H9 (cell line): ENCODE measurements at regions not wholly inside any gene's neighbourhood (a gene's known extent, or its start where the extent isn't known, plus 50 kb on each side); places are given as distances from the start of the nearest gene placed in this dataset.

ENCODE experiments used
- DNase-seq: peaks from one replicate; pipeline ENCODE4 v3.0.0-alpha.2; 2017
- H2AFZ ChIP-seq: one replicate; pipeline ENCODE4 v1.6.1; 2013; ENCODE audit warnings: mild to moderate bottlenecking, low read length, control low read depth, moderate library complexity
- H2AK5ac ChIP-seq: 2 replicates; pipeline ENCODE4 v1.6.1; 2013; ENCODE audit warnings: low read length, control low read depth, mixed read lengths; ENCODE audit not compliant: insufficient read length
- H2BK120ac ChIP-seq: one replicate; pipeline ENCODE4 v1.6.1; 2013; ENCODE audit warnings: low read depth, mild to moderate bottlenecking, low read length, control low read depth, inconsistent platforms; ENCODE audit not compliant: poor library complexity, severe bottlenecking
- H2BK12ac ChIP-seq: 2 replicates; pipeline ENCODE4 v1.6.1; 2013; ENCODE audit warnings: low read length, control low read depth, mixed read lengths, low read depth; ENCODE audit not compliant: insufficient read length
- H2BK15ac ChIP-seq: 2 replicates; pipeline ENCODE4 v1.6.1; 2013; ENCODE audit warnings: low read depth, low read length, control low read depth
- H2BK20ac ChIP-seq: one replicate; pipeline ENCODE4 v1.6.1; 2013; ENCODE audit warnings: low read depth, mild to moderate bottlenecking, low read length, control low read depth, inconsistent platforms; ENCODE audit not compliant: poor library complexity, severe bottlenecking
- H2BK5ac ChIP-seq: 2 replicates; pipeline ENCODE4 v1.6.1; 2013; ENCODE audit warnings: low read length, control low read depth, mixed read lengths; ENCODE audit not compliant: insufficient read length
- H3K14ac ChIP-seq: 2 replicates; pipeline ENCODE4 v1.6.1; 2013; ENCODE audit warnings: low read length, control low read depth; ENCODE audit not compliant: insufficient read depth
- H3K18ac ChIP-seq: 2 replicates; pipeline ENCODE4 v1.6.1; 2013; ENCODE audit warnings: low read depth, mild to moderate bottlenecking, mixed read lengths, low read length, control low read depth; ENCODE audit not compliant: insufficient read length
- H3K23ac ChIP-seq: 2 replicates; pipeline ENCODE4 v1.6.1; 2013; ENCODE audit warnings: low read length, control low read depth, mixed read lengths, low read depth; ENCODE audit not compliant: insufficient read length
- H3K23me2 ChIP-seq: 2 replicates; pipeline ENCODE4 v1.6.1; 2013; ENCODE audit warnings: low read depth, mild to moderate bottlenecking, mixed read lengths, low read length, control low read depth; ENCODE audit not compliant: insufficient read length, poor library complexity, severe bottlenecking
- H3K27ac ChIP-seq: 2 replicates; pipeline ENCODE4 v1.5.1; 2013; ENCODE audit warnings: low read length, control low read depth, mixed read lengths, low read depth; ENCODE audit not compliant: insufficient read length
- H3K27me3 ChIP-seq: 2 replicates; pipeline ENCODE4 v1.6.1; 2013; ENCODE audit warnings: low read length, control low read depth, inconsistent platforms; ENCODE audit not compliant: insufficient read depth
- H3K4ac ChIP-seq: 2 replicates; pipeline ENCODE4 v1.6.1; 2013; ENCODE audit warnings: low read depth, mild to moderate bottlenecking, control low read depth, inconsistent platforms, low read length, moderate library complexity
- H3K4me1 ChIP-seq: 2 replicates; pipeline ENCODE4 v1.6.1; 2013; ENCODE audit warnings: low read length, control low read depth, inconsistent platforms; ENCODE audit not compliant: insufficient read depth
- H3K4me2 ChIP-seq: 2 replicates; pipeline ENCODE4 v1.6.1; 2013; ENCODE audit warnings: low read length, control low read depth, mixed read lengths; ENCODE audit not compliant: insufficient read length, insufficient read depth
- H3K56ac ChIP-seq: 2 replicates; pipeline ENCODE4 v1.6.1; 2013; ENCODE audit warnings: low read depth, mild to moderate bottlenecking, mixed read lengths, low read length, control low read depth; ENCODE audit not compliant: insufficient read length
- H3K79me1 ChIP-seq: 2 replicates; pipeline ENCODE4 v1.6.1; 2013; ENCODE audit warnings: low read depth, mild to moderate bottlenecking, moderate library complexity, low read length, control low read depth, inconsistent platforms; ENCODE audit not compliant: insufficient read depth, poor library complexity, severe bottlenecking
- H3K79me2 ChIP-seq: 2 replicates; pipeline ENCODE4 v1.6.1; 2013; ENCODE audit warnings: low read length, control low read depth, inconsistent platforms; ENCODE audit not compliant: insufficient read depth
- H3K9ac ChIP-seq: 2 replicates; pipeline ENCODE4 v1.6.1; 2013; ENCODE audit warnings: low read length, control low read depth, mixed read lengths; ENCODE audit not compliant: insufficient read length; ENCODE audit errors: extremely low read depth
- H3K9me3 ChIP-seq: one replicate; pipeline ENCODE4 v1.6.1; 2013; ENCODE audit warnings: low read depth, low read length, inconsistent platforms; ENCODE audit not compliant: control insufficient read depth
- H3T11ph ChIP-seq: one replicate; pipeline ENCODE4 v1.6.1; 2013; ENCODE audit warnings: mild to moderate bottlenecking, low read length, control low read depth, inconsistent platforms
- H4K20me1 ChIP-seq: one replicate; pipeline ENCODE4 v1.6.1; 2013; ENCODE audit not compliant: control insufficient read depth, insufficient read length, insufficient read depth
- H4K5ac ChIP-seq: 2 replicates; pipeline ENCODE4 v1.6.1; 2013; ENCODE audit warnings: low read depth, mild to moderate bottlenecking, mixed read lengths, low read length, control low read depth; ENCODE audit not compliant: insufficient read length
- H4K8ac ChIP-seq: replicated peaks from 2 replicates; pipeline ENCODE4 v1.6.1; 2013; ENCODE audit warnings: low read length, control low read depth, mixed read lengths, low read depth; ENCODE audit not compliant: insufficient read length
- H4K91ac ChIP-seq: 2 replicates; pipeline ENCODE4 v1.6.1; 2013; ENCODE audit warnings: low read depth, mild to moderate bottlenecking, moderate library complexity, mixed read lengths, low read length, control low read depth; ENCODE audit not compliant: insufficient read length
- H3K27ac Mint-ChIP-seq, 3 experiments: 2 replicates in 2 of 3; 3 replicates in 1 of 3; pipeline ENCODE4 v1.8.0; 2020 to 2021; ENCODE audit warnings: mixed read lengths in 3 of 3, mild to moderate bottlenecking in 1 of 3, moderate library complexity in 1 of 3
- H3K27me3 Mint-ChIP-seq: 2 replicates; pipeline ENCODE4 v1.8.0; 2021; ENCODE audit warnings: low read depth, mild to moderate bottlenecking, moderate library complexity, mixed read lengths
- H3K36me3 Mint-ChIP-seq, 3 experiments: 2 replicates in 2 of 3; 3 replicates in 1 of 3; pipeline ENCODE4 v1.8.0; 2020 to 2021; ENCODE audit warnings: low read depth in 3 of 3, mixed read lengths in 3 of 3; ENCODE audit not compliant: insufficient read depth in 1 of 3
- H3K4me1 Mint-ChIP-seq, 2 experiments: 2 replicates each; pipeline ENCODE4 v1.8.0; 2020; ENCODE audit warnings: mixed read lengths in 2 of 2
- H3K4me3 Mint-ChIP-seq, 2 experiments: 2 replicates in 1 of 2; 3 replicates in 1 of 2; pipeline ENCODE4 v1.8.0; 2020 to 2021; ENCODE audit warnings: mild to moderate bottlenecking in 2 of 2, mixed read lengths in 2 of 2, moderate library complexity in 1 of 2
- H3K9me3 Mint-ChIP-seq, 2 experiments: 2 replicates in 1 of 2; 3 replicates in 1 of 2; pipeline ENCODE4 v1.8.0; 2020; ENCODE audit warnings: mild to moderate bottlenecking in 2 of 2, mixed read lengths in 2 of 2, moderate library complexity in 1 of 2
- CTCF ChIP-seq: fragments of 200-600 bp; sonication (generic); conservative IDR thresholded peaks from 3 replicates; pipeline ENCODE4 v1.8.0; 2021; ENCODE audit warnings: antibody characterized with exemption, mild to moderate bottlenecking
- WGBS: extraction: QIAGEN DNeasy Blood & Tissue Kit; methylation state at CpG from one replicate; pipeline ENCODE4 v1.1.7; 2013; ENCODE audit warnings: missing lambda C conversion rate, low lambda C conversion rate, mixed read lengths; ENCODE audit not compliant: insufficient read length; ENCODE audit errors: extremely low coverage; 5-methylcytosine and 5-hydroxymethylcytosine counted together

GRCh38 chr3:4218456-4219226, 84.5 kb upstream of the SETMAR start:
- no peak for TF ChIP-seq CTCF
- Histone ChIP-seq H3K4me2 (no peak overlapping the region), H2BK15ac (no peak overlapping the region), H3K4ac (no peak overlapping the region), H3K79me2 (no peaks in the 10 kb centered on the region), H3K9ac (no peak overlapping the region), H4K5ac (no peak overlapping the region), H2AFZ (no peak overlapping the region), H4K8ac (no peak overlapping the region), H3K4me1 (no peaks in the 10 kb centered on the region), H3K56ac (no peak overlapping the region), H2BK5ac (no peak overlapping the region), H2BK120ac (no peak overlapping the region), H2AK5ac (no peak overlapping the region), H3K23ac (no peak overlapping the region), H2BK20ac (no peak overlapping the region), H3K9me3 (no peaks in the 10 kb centered on the region), H3K27ac (no peak overlapping the region), H4K91ac (no peak overlapping the region), H3K23me2 (no peaks in the 10 kb centered on the region), H3K18ac (no peak overlapping the region), H3K79me1 (no peaks in the 10 kb centered on the region), H3K27me3 (no peaks in the 10 kb centered on the region), H3K14ac (no peak overlapping the region), H2BK12ac (no peak overlapping the region), H4K20me1 (no peaks in the 10 kb centered on the region), H3T11ph (no peak overlapping the region)
- DNase-seq, result no peak
- Mint-ChIP-seq H3K27me3 (peaks cover 5% of the 10 kb centered on the region), H3K36me3 (peaks cover 0 to 5% (median 1%) of the 10 kb centered on the region in 3 experiments; a peak in 3 of 7 replicates), H3K4me3 (no peak overlapping the region), H3K4me1 (peaks cover 0 to 5% of the 10 kb centered on the region in 2 experiments; a peak in 1 of 4 replicates), H3K9me3 (peaks cover 15 to 20% of the 10 kb centered on the region in 2 experiments), H3K27ac (no peak overlapping the region; a peak in 1 of 7 replicates)
- no CpG with 5 or more reads among the region's 10 CpGs for WGBS
